Naive thymus-derived CD4-positive, alpha-beta T cell (primary cell): ENCODE measurements at regions not wholly inside any gene's neighbourhood (a gene's known extent, or its start where the extent isn't known, plus 50 kb on each side); places are given as distances from the start of the nearest gene placed in this dataset.

ENCODE experiments used
- ATAC-seq: fragments of 150-1000 bp; cut with Tn5 transposase; 2 replicates; pipeline ENCODE4 v1.10.0; 2021; ENCODE audit warnings: mild to moderate bottlenecking, moderate library complexity
- CTCF ChIA-PET: fragments of 350-600 bp; sonication (Branson Sonifier 250); formaldehyde crosslinking; loops from one replicate; lab custom pipeline; 2021; ENCODE audit warnings: antibody characterized with exemption; lab: Charles Lee
- POLR2A ChIA-PET: fragments of 350-600 bp; sonication (Branson Sonifier 250); formaldehyde crosslinking; loops from one replicate; lab custom pipeline; 2021; ENCODE audit warnings: antibody characterized with exemption, inconsistent platforms; lab: Charles Lee
- DNase-seq, 9 donors: peaks; one replicate each; pipeline versions ENCODE4 v3.0.0 to v3.0.0-alpha.2; 2020 to 2022; ENCODE audit warnings: mixed read lengths in 1 of 9
- H3K27ac ChIP-seq: one replicate; pipeline ENCODE4 v1.7.0; 2013; ENCODE audit warnings: mild to moderate bottlenecking, low read depth, low read length, moderate library complexity
- H3K27me3 ChIP-seq, 2 donors: one replicate each; pipeline ENCODE4 v1.7.0; 2013; ENCODE audit warnings: low read length in 2 of 2, mild to moderate bottlenecking in 2 of 2, moderate library complexity in 2 of 2; ENCODE audit not compliant: control insufficient read depth in 2 of 2, insufficient read depth in 2 of 2
- H3K36me3 ChIP-seq, 3 experiments: 1 replicate in 2 of 3; 2 replicates in 1 of 3; pipeline ENCODE4 v1.7.0; 2013; ENCODE audit warnings: low read length in 3 of 3, mild to moderate bottlenecking in 3 of 3, moderate library complexity in 1 of 3; ENCODE audit not compliant: insufficient read depth in 3 of 3, control insufficient read depth in 2 of 3
- H3K4me1 ChIP-seq, 2 donors: one replicate each; pipeline ENCODE4 v1.7.0; 2013; ENCODE audit warnings: low read length in 2 of 2, mild to moderate bottlenecking in 2 of 2, moderate library complexity in 1 of 2; ENCODE audit not compliant: control insufficient read depth in 2 of 2, insufficient read depth in 2 of 2
- H3K4me3 ChIP-seq: 2 replicates; pipeline ENCODE4 v1.7.0; 2013; ENCODE audit warnings: mild to moderate bottlenecking, low read length
- H3K9me3 ChIP-seq, 3 experiments: 1 replicate in 2 of 3; 2 replicates in 1 of 3; pipeline ENCODE4 v1.7.0; 2013; ENCODE audit warnings: low read length in 3 of 3; ENCODE audit not compliant: control insufficient read depth in 2 of 3
- H3K27ac Mint-ChIP-seq, 9 donors: one replicate each; pipeline ENCODE4 v1.8.0; 2020 to 2022; ENCODE audit warnings: mixed read lengths in 9 of 9, mild to moderate bottlenecking in 8 of 9, moderate library complexity in 5 of 9, inconsistent platforms in 2 of 9
- H3K27me3 Mint-ChIP-seq, 5 donors: one replicate each; pipeline ENCODE4 v1.8.0; 2021 to 2022; ENCODE audit warnings: mixed read lengths in 5 of 5, mild to moderate bottlenecking in 1 of 5
- H3K36me3 Mint-ChIP-seq, 5 donors: one replicate each; pipeline ENCODE4 v1.8.0; 2020 to 2022; ENCODE audit warnings: mixed read lengths in 5 of 5, mild to moderate bottlenecking in 3 of 5, inconsistent platforms in 1 of 5
- H3K4me1 Mint-ChIP-seq, 7 donors: one replicate each; pipeline ENCODE4 v1.8.0; 2020 to 2022; ENCODE audit warnings: mixed read lengths in 7 of 7, mild to moderate bottlenecking in 3 of 7, inconsistent platforms in 1 of 7
- H3K4me3 Mint-ChIP-seq, 10 donors: one replicate each; pipeline ENCODE4 v1.8.0; 2020 to 2022; ENCODE audit warnings: mild to moderate bottlenecking in 10 of 10, mixed read lengths in 10 of 10, moderate library complexity in 6 of 10, inconsistent platforms in 2 of 10
- H3K9me3 Mint-ChIP-seq, 11 donors: one replicate each; pipeline ENCODE4 v1.8.0; 2020 to 2022; ENCODE audit warnings: mixed read lengths in 11 of 11, mild to moderate bottlenecking in 4 of 11, inconsistent platforms in 1 of 11, moderate library complexity in 1 of 11
- intact Hi-C, 2 donors: fragments of 100-400 bp; cut with micrococcal nuclease; formaldehyde crosslinking; loops; one replicate each; pipeline ENCODE4 v1.15.1; 2023

- DNase-seq, result no peak
- Mint-ChIP-seq H3K4me3 (no peak overlapping the region), H3K27ac (no peak overlapping the region)
Measured at GRCh38 chr2:144277622-144278354, 242.1 kb downstream of the ZEB2 start.

DNA sequence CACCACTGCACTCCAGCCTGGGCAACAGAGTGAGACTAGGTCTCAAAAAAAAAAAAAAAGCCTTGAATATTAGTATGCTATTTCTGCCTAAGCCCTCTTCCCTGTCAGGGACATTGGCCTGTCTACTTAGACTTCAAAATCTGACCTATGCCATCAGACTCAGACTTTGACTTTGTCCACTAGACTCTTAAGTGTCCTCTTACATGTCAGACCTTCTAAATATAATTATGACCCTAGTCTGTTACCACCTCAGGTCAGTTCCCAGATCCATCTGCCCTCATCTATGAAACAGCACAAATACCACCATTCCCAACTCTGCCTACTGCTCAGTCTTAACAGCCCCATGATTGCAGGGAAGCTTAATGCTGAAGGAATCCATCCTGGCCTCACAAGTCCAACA lies 244.6 kb downstream of the ZEB2 start:
- Histone ChIP-seq H3K4me3 (no peak overlapping the region), H3K9me3 (no peaks in the 10 kb centered on the region), H3K36me3 (no peaks in the 10 kb centered on the region), H3K4me1 (no peaks in the 10 kb centered on the region), H3K27me3 (no peaks in the 10 kb centered on the region), H3K27ac (no peak overlapping the region)
- intact Hi-C loops, result no loop called here
- Mint-ChIP-seq H3K4me3 (peak overlapping the region in 1 of 10 donors; percentile 33), H3K9me3 (no peaks in the 10 kb centered on the region), H3K4me1 (peaks cover 0 to 15% (median 0%) of the 10 kb centered on the region in 7 donors), H3K27ac (no peak overlapping the region), H3K27me3 (no peaks in the 10 kb centered on the region), H3K36me3 (peaks cover 0 to 11% (median 3%) of the 10 kb centered on the region in 5 donors)
- ATAC-seq, result no peak
- DNase-seq, result no peak
- POLR2A ChIA-PET, result no interaction called here
- CTCF ChIA-PET, result no interaction called here

More at GRCh38 chr2:144277622-144278354, 242.1 kb downstream of the ZEB2 start:
- Mint-ChIP-seq H3K4me1 (peaks cover 0 to 11% (median 0%) of the 10 kb centered on the region in 7 donors), H3K9me3 (no peaks in the 10 kb centered on the region), H3K27me3 (no peaks in the 10 kb centered on the region), H3K36me3 (peaks cover 0 to 8% (median 3%) of the 10 kb centered on the region in 5 donors)
- ChIA-PET POLR2A (no interaction called here), CTCF (no interaction called here)
- Histone ChIP-seq H3K36me3 (no peaks in the 10 kb centered on the region), H3K4me1 (no peaks in the 10 kb centered on the region), H3K27me3 (no peaks in the 10 kb centered on the region), H3K27ac (no peak overlapping the region), H3K9me3 (no peaks in the 10 kb centered on the region), H3K4me3 (no peak overlapping the region)
- ATAC-seq, result no peak
- intact Hi-C loops, result no loop called here

GRCh38 chr2:144274131-144274530 lies 245.8 kb downstream of the ZEB2 start:
- Mint-ChIP-seq H3K4me3 (no peak overlapping the region), H3K9me3 (no peaks in the 10 kb centered on the region), H3K36me3 (peaks cover 0 to 11% (median 3%) of the 10 kb centered on the region in 5 donors), H3K27me3 (no peaks in the 10 kb centered on the region), H3K27ac (no peak overlapping the region), H3K4me1 (peaks cover 0 to 13% (median 0%) of the 10 kb centered on the region in 7 donors)
- no peak overlapping the region for H3K4me3 ChIP-seq
- no peaks in the 10 kb centered on the region for H3K4me1 ChIP-seq
- H3K27me3 ChIP-seq, result no peaks in the 10 kb centered on the region
- ATAC-seq (no peak), DNase-seq (no peak)
- no peaks in the 10 kb centered on the region for H3K9me3 ChIP-seq
- intact Hi-C loops, result no loop called here
- ChIA-PET CTCF (no interaction called here), POLR2A (no interaction called here)
- no peaks in the 10 kb centered on the region for H3K36me3 ChIP-seq
- H3K27ac ChIP-seq, result no peak overlapping the region

DNA sequence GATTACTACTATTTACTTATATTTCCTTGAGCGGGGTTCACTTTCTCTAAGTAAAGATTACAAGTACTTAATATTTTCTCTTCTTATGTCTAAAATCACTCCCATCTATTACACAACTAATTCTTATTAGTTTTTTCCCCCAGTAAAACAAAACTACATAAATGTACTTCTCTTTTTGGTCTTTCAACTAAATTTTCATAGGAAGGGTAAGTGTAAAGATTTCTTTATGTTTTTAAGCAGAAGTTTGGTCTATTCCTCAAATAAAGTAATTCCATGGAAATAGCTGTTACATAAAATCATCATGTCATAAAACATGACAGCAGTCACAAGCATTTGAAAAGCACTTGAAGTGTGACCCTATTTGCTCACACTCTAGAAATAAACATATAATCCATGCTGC lies 249.0 kb downstream of the ZEB2 start:
- no peaks in the 10 kb centered on the region for H3K9me3 ChIP-seq
- Mint-ChIP-seq H3K27me3 (no peaks in the 10 kb centered on the region), H3K9me3 (no peaks in the 10 kb centered on the region), H3K27ac (peak overlapping the region in 1 of 9 donors; percentile 51), H3K36me3 (peaks cover 0 to 10% (median 3%) of the 10 kb centered on the region in 5 donors), H3K4me3 (no peak overlapping the region), H3K4me1 (peaks cover 12 to 25% (median 20%) of the 10 kb centered on the region in 7 donors)
- ChIA-PET POLR2A (no interaction called here), CTCF (no interaction called here)
- no peak overlapping the region for H3K4me3 ChIP-seq
- H3K27me3 ChIP-seq, result no peaks in the 10 kb centered on the region
- DNase-seq (no peak), ATAC-seq (no peak)
- no peak overlapping the region for H3K27ac ChIP-seq
- intact Hi-C loops, result no loop called here
- peaks cover 9 to 17% of the 10 kb centered on the region in 2 donors for H3K4me1 ChIP-seq
- no peaks in the 10 kb centered on the region for H3K36me3 ChIP-seq

DNA sequence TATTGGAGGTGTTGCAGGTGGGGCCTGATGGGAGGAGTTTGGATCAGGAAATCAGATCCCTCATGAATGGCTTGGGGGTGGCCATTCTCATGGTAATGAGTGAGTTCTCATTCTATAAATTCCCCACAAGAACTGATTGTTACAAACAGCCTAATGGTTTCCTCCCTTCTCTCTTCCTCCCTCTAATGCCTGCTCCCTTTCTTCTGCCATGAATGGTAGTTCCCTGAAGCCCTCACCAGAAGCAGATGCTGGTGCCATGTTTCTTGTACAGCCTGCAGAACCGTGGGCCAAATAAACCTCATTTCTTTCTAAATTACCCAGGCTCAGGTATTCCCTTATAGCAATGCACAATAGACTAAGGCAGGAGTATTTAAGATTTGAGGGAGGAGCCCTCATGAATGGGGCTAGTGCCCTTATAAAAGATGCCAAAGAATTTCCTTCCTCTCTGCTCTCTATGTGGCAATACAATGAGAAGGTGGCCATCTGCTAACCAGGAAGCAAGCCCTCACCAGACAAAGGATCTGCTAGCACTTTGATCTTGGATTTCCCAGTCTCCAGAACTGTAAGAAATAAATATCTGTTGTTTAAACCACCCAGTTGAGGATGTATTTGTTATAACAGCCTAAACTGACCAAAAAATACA lies 251.8 kb downstream of the ZEB2 start:
- no peak for DNase-seq
- intact Hi-C loops, result loop anchor here in 1 of 2 donors (5.0 kb wide), 1 partner anchor 64 kb away; a partner anchor contains a TSS
- H3K27ac Mint-ChIP-seq, result peak overlapping the region in 2 of 9 donors; percentile 15 to 51

GRCh38 chr2:144267239-144267638 lies 252.7 kb downstream of the ZEB2 start:
- CTCF ChIA-PET, result interaction anchor here (0.6 kb wide), 1 partner anchor 25 kb away, joined by 3 read pairs; no protein-coding TSS in a partner anchor
- Histone ChIP-seq H3K4me1 (peaks cover 9 to 17% of the 10 kb centered on the region in 2 donors), H3K27ac (no peak overlapping the region), H3K4me3 (no peak overlapping the region), H3K27me3 (no peaks in the 10 kb centered on the region), H3K36me3 (no peaks in the 10 kb centered on the region), H3K9me3 (no peaks in the 10 kb centered on the region)
- Mint-ChIP-seq H3K4me1 (peaks cover 13 to 27% (median 21%) of the 10 kb centered on the region in 7 donors), H3K36me3 (peaks cover 0 to 6% (median 0%) of the 10 kb centered on the region in 5 donors), H3K4me3 (peak overlapping the region in 4 of 10 donors; percentile 5 to 44 (median 25)), H3K27me3 (no peaks in the 10 kb centered on the region), H3K9me3 (peaks cover 0 to 1% (median 0%) of the 10 kb centered on the region in 11 donors), H3K27ac (peak overlapping the region in 5 of 9 donors; percentile 10 to 51 (median 39))
- ATAC-seq (peak; percentile 57), DNase-seq (peak in 5 of 9 donors; percentile 11 to 31 (median 20))
- POLR2A ChIA-PET, result no interaction called here
- intact Hi-C loops, result loop anchor here in 1 of 2 donors (5.0 kb wide), 1 partner anchor 65 kb away; a partner anchor contains a TSS

More for the DNA sequence above, 251.8 kb downstream of the ZEB2 start:
- no peaks in the 10 kb centered on the region for H3K9me3 ChIP-seq
- H3K4me3 ChIP-seq, result no peak overlapping the region
- no peaks in the 10 kb centered on the region for H3K36me3 ChIP-seq
- Mint-ChIP-seq H3K27me3 (no peaks in the 10 kb centered on the region), H3K4me1 (peaks cover 13 to 27% (median 21%) of the 10 kb centered on the region in 7 donors), H3K9me3 (peaks cover 0 to 1% (median 0%) of the 10 kb centered on the region in 11 donors), H3K36me3 (peaks cover 0 to 9% (median 0%) of the 10 kb centered on the region in 5 donors), H3K4me3 (peak overlapping the region in 1 of 10 donors; percentile 34)
- peaks cover 9 to 17% of the 10 kb centered on the region in 2 donors for H3K4me1 ChIP-seq
- no peak for ATAC-seq
- no peaks in the 10 kb centered on the region for H3K27me3 ChIP-seq
- ChIA-PET POLR2A (no interaction called here), CTCF (no interaction called here)
- no peak overlapping the region for H3K27ac ChIP-seq
